ENCODE measurements at regions not wholly inside any gene's neighbourhood (a gene's known extent, or its start where the extent isn't known, plus 50 kb on each side); places are given as distances from the start of the nearest gene placed in this dataset.
A peak's percentile ranks its signal among the peaks of the same experiment; 100 is the strongest.

- DNase-seq, result peak in 1 of 2 experiments; percentile 80
These were observed 67.5 kb upstream of the ZBED5 start for GRCh38 chr11:10925149-10925926.

- DNase-seq, result no peak
These were observed 66.0 kb upstream of the ZBED5 start for GRCh38 chr11:10923882-10924281.

GRCh38 chr11:10922892-10923291 is 65.0 kb upstream of the ZBED5 start:
- no peak for DNase-seq

GRCh38 chr11:10920875-10921274 is 63.0 kb upstream of the ZBED5 start:
- no peak for DNase-seq

- DNase-seq, result no peak
These were observed 62.4 kb upstream of the ZBED5 start for GRCh38 chr11:10920205-10920604.

- DNase-seq, result no peak
These were observed 60.8 kb upstream of the ZBED5 start for GRCh38 chr11:10918698-10919097.

GRCh38 chr11:10918275-10918674 is 60.4 kb upstream of the ZBED5 start:
- no peak for DNase-seq

- DNase-seq, result no peak
These were observed 59.9 kb upstream of the ZBED5 start for GRCh38 chr11:10917802-10918201.

GRCh38 chr11:10916665-10917064 is 58.8 kb upstream of the ZBED5 start:
- DNase-seq, result no peak

GRCh38 chr11:10914050-10914449 is 56.2 kb upstream of the ZBED5 start:
- no peak for DNase-seq

- peak; percentile 31 to 88 for DNase-seq
These were observed 55.2 kb upstream of the ZBED5 start for GRCh38 chr11:10913075-10913474.

GRCh38 chr11:10911907-10912306 is 54.1 kb upstream of the ZBED5 start:
- DNase-seq, result no peak

GRCh38 chr11:10909141-10909883 is 51.5 kb upstream of the ZBED5 start:
- no peak for DNase-seq

GRCh38 chr11:10908215-10908951 is 50.5 kb upstream of the ZBED5 start:
- no peak for DNase-seq

Measured in NCI-H446 (cell line).